Neural crest cell (in vitro differentiated cells): ENCODE measurements at regions not wholly inside any gene's neighbourhood (a gene's known extent, or its start where the extent isn't known, plus 50 kb on each side); places are given as distances from the start of the nearest gene placed in this dataset.

Source experiments
- DNase-seq: peaks from one replicate; pipeline ENCODE4 v3.0.0; 2021; ENCODE audit warnings: low read depth, mixed read lengths, low spot score
- H3K27ac Mint-ChIP-seq: one replicate; pipeline ENCODE4 v1.8.0; 2021; ENCODE audit warnings: mild to moderate bottlenecking, mixed read lengths; ENCODE audit not compliant: unreplicated experiment
- H3K27me3 Mint-ChIP-seq: 2 replicates; pipeline ENCODE4 v1.8.0; 2021; ENCODE audit warnings: low read depth, mild to moderate bottlenecking, mixed read lengths
- H3K36me3 Mint-ChIP-seq: 2 replicates; pipeline ENCODE4 v1.8.0; 2021; ENCODE audit warnings: low read depth, mild to moderate bottlenecking, mixed read lengths
- H3K4me1 Mint-ChIP-seq: 2 replicates; pipeline ENCODE4 v1.8.0; 2021; ENCODE audit warnings: mixed read lengths
- H3K4me3 Mint-ChIP-seq: one replicate; pipeline ENCODE4 v1.8.0; 2021; ENCODE audit warnings: mild to moderate bottlenecking, mixed read lengths
- H3K9me3 Mint-ChIP-seq: 2 replicates; pipeline ENCODE4 v1.8.0; 2021; ENCODE audit warnings: mixed read lengths
- TF ChIP-seq, protein P1 (sequence below): fragments of 200-600 bp; sonication (generic); conservative IDR thresholded peaks from 2 replicates; pipeline ENCODE4 v1.5.0; 2021; ENCODE audit warnings: antibody characterized with exemption, mild to moderate bottlenecking

DNA sequence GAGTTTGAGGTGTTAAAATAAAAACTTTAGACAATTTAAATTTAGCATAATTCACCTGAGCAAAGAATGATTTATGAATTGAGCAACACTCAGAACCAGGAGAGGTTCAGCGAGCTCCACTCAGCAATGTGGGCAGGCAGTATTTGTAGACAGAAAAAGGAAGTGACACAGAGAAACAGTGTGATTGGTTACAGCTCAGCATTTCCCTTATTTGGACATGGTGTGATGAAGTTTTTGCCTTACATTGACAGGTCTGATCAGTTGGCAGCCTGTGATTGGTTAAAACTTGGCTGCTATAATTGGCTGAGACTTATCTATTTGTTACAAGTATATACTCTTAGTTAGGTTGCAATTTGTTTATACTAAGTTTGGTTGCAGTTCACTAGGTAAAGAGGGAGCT lies 621.2 kb upstream of the PRMT6 start:
- H3K27me3 Mint-ChIP-seq: no peaks in the 10 kb centered on the region
- H3K4me3 Mint-ChIP-seq: no peak overlapping the region
- H3K27ac Mint-ChIP-seq: no peak overlapping the region
- TF ChIP-seq, protein P1, sequence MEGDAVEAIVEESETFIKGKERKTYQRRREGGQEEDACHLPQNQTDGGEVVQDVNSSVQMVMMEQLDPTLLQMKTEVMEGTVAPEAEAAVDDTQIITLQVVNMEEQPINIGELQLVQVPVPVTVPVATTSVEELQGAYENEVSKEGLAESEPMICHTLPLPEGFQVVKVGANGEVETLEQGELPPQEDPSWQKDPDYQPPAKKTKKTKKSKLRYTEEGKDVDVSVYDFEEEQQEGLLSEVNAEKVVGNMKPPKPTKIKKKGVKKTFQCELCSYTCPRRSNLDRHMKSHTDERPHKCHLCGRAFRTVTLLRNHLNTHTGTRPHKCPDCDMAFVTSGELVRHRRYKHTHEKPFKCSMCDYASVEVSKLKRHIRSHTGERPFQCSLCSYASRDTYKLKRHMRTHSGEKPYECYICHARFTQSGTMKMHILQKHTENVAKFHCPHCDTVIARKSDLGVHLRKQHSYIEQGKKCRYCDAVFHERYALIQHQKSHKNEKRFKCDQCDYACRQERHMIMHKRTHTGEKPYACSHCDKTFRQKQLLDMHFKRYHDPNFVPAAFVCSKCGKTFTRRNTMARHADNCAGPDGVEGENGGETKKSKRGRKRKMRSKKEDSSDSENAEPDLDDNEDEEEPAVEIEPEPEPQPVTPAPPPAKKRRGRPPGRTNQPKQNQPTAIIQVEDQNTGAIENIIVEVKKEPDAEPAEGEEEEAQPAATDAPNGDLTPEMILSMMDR: no peak
- no peaks in the 10 kb centered on the region for H3K4me1 Mint-ChIP-seq
- DNase-seq: no peak
- peaks cover 6% of the 10 kb centered on the region for H3K9me3 Mint-ChIP-seq
- H3K36me3 Mint-ChIP-seq: no peaks in the 10 kb centered on the region

DNA sequence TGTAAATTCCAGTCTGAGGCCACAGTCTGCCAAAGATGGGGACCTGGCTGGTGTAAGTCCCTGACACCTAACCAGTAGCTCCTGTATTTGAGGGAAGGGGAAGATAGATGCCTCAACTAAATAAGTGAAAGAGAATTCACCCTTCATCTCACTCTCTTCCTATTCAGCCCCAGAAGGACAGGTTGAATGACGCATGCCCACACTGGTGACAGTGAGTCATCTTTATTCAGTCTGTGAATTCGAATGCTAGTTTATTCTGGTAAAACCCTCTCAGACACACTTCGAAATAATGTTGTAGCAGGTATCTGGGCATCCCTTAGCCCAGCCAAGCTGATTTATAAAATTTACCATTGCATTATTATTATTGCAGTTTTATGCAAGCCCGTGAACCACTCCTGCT lies 617.0 kb upstream of the PRMT6 start:
- H3K36me3 Mint-ChIP-seq: no peaks in the 10 kb centered on the region
- H3K27ac Mint-ChIP-seq: no peak overlapping the region
- no peaks in the 10 kb centered on the region for H3K27me3 Mint-ChIP-seq
- peaks cover 4% of the 10 kb centered on the region for H3K9me3 Mint-ChIP-seq
- no peaks in the 10 kb centered on the region for H3K4me1 Mint-ChIP-seq
- TF ChIP-seq, protein P1: no peak
- no peak for DNase-seq
- no peak overlapping the region for H3K4me3 Mint-ChIP-seq

DNA sequence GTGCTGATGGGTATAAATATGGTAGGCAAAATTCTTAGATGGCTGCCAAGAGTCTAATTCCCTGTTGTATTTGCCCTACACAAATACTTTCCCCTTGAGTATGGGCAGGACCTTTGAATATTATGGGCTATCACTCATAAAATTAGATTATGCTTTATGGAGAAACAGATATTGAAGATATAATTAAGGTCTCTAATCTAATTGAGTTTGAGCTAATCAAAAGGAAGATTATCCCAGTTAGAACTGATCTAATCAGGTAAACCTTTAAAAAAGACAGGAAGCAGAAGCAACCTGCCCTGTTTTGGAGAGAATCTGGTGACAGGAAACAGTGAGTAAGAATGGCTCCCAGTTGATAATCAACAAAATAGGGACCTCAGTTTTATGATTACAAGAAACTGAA lies 609.0 kb upstream of the PRMT6 start:
- Mint-ChIP-seq H3K27ac (no peak overlapping the region), H3K9me3 (no peaks in the 10 kb centered on the region), H3K27me3 (no peaks in the 10 kb centered on the region), H3K4me1 (no peaks in the 10 kb centered on the region), H3K4me3 (no peak overlapping the region), H3K36me3 (no peaks in the 10 kb centered on the region)
- no peak for DNase-seq
- TF ChIP-seq, protein P1: no peak

DNA sequence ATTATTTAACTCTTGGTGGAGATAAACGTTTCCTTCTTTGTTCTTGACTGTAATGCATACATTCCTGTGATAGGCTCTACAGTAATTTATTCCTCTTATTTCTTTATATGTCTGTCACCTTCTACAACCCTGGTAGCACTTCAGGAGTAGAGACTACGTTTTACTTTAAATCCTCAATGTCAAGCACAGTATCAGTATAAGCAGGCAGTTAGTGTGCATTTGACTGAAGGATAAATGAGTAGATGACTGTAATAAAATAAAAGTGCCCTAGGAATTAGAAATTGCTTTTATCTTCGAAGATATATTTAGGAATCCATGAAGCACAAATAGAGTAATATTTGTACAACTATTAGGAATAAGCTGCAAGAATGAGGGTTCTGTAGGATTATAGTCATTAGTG lies 599.6 kb upstream of the PRMT6 start:
- TF ChIP-seq, protein P1: no peak
- Mint-ChIP-seq H3K36me3 (no peaks in the 10 kb centered on the region), H3K4me3 (no peak overlapping the region), H3K4me1 (no peaks in the 10 kb centered on the region), H3K27ac (no peak overlapping the region), H3K27me3 (no peaks in the 10 kb centered on the region), H3K9me3 (no peaks in the 10 kb centered on the region)
- DNase-seq: no peak

DNA sequence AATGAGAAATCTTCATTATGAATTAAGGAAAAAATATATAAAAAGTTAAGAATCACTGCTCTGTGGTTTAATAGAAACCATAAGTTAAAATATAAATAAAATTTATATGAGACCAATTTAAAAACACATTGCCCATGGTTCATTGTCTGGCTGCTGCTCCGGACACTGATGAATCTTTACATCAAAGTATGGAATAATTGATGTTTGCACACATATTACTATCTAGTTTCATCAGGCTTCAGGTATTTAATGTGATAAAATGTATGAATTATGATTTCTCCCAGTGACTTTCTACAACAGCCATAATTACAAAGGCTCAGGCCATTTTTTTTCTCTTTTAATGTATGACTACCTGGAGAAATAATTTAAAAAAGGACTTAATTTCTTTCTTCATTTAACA lies 599.1 kb upstream of the PRMT6 start:
- no peaks in the 10 kb centered on the region for H3K27me3 Mint-ChIP-seq

More for the DNA sequence above, 599.1 kb upstream of the PRMT6 start:
- no peaks in the 10 kb centered on the region for H3K36me3 Mint-ChIP-seq
- no peaks in the 10 kb centered on the region for H3K9me3 Mint-ChIP-seq
- no peak for DNase-seq
- no peaks in the 10 kb centered on the region for H3K4me1 Mint-ChIP-seq
- TF ChIP-seq, protein P1: no peak
- H3K4me3 Mint-ChIP-seq: no peak overlapping the region
- no peak overlapping the region for H3K27ac Mint-ChIP-seq
